DND-41 (cell line): ENCODE measurements at regions not wholly inside any gene's neighbourhood (a gene's known extent, or its start where the extent isn't known, plus 50 kb on each side); places are given as distances from the start of the nearest gene placed in this dataset.

Experiments
- EZH2 ChIP-seq: IDR thresholded peaks from 3 replicates; pipeline ENCODE4 v1.6.1; 2012; ENCODE audit warnings: borderline replicate concordance, low read depth, mild to moderate bottlenecking, moderate library complexity, low read length, inconsistent platforms; ENCODE audit not compliant: severe bottlenecking
- TF ChIP-seq, protein P1 (sequence below): IDR thresholded peaks from 2 replicates; pipeline ENCODE4 v1.5.1; 2012; ENCODE audit warnings: borderline replicate concordance, low read length, moderate library complexity, mild to moderate bottlenecking; ENCODE audit not compliant: poor library complexity, severe bottlenecking; ENCODE audit errors: extremely low read depth

DNA sequence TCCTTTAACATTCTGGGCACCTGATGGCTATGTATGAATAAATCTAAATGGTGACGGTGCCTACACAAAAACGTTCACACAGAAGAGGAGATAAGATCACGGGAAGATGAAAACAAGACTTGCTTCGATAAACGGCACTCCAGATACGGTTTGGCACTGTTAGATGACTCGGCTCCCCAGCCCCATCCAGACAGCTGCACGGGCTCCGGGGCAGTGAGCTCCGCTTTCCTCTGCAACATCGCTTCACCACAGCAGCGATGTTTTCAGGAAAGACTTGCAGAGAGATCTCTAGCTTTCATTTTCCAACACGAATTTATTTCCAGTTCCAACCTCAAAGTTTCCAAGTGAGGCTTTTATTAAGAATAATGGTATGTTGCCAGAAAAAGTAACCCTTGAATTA is 132.1 kb downstream of the KLF6 start:
- TF ChIP-seq, protein P1, sequence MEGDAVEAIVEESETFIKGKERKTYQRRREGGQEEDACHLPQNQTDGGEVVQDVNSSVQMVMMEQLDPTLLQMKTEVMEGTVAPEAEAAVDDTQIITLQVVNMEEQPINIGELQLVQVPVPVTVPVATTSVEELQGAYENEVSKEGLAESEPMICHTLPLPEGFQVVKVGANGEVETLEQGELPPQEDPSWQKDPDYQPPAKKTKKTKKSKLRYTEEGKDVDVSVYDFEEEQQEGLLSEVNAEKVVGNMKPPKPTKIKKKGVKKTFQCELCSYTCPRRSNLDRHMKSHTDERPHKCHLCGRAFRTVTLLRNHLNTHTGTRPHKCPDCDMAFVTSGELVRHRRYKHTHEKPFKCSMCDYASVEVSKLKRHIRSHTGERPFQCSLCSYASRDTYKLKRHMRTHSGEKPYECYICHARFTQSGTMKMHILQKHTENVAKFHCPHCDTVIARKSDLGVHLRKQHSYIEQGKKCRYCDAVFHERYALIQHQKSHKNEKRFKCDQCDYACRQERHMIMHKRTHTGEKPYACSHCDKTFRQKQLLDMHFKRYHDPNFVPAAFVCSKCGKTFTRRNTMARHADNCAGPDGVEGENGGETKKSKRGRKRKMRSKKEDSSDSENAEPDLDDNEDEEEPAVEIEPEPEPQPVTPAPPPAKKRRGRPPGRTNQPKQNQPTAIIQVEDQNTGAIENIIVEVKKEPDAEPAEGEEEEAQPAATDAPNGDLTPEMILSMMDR = no peak
- no peak for TF ChIP-seq EZH2
